IMR-90 (cell line): ENCODE measurements at regions not wholly inside any gene's neighbourhood (a gene's known extent, or its start where the extent isn't known, plus 50 kb on each side); places are given as distances from the start of the nearest gene placed in this dataset.

Experiments used
- ATAC-seq: fragments of 200-7000 bp; cut with Tn5 transposase; 2 replicates; pipeline ENCODE4 v1.9.1; 2020; ENCODE audit warnings: low read depth, mild to moderate bottlenecking, moderate library complexity
- BruUV-seq: library from RNA; stranded (reverse); fragments of 400-500 nt; replicated peaks from 2 replicates; lab custom pipeline; 2021; lab: Mats Ljungman, UMichigan
- CTCF ChIA-PET: fragments of 300-600 bp; formaldehyde crosslinking; extraction: SDS; loops from one replicate; lab custom pipeline; 2021; ENCODE audit warnings: antibody characterized with exemption; lab: Yijun Ruan, JAX
- POLR2A ChIA-PET: fragments of 300-600 bp; sonication (Branson Sonifier 250); formaldehyde crosslinking; loops from one replicate; lab custom pipeline; 2022; ENCODE audit warnings: antibody characterized with exemption; ENCODE audit not compliant: unreplicated experiment; lab: Charles Lee
- DNase-seq: peaks from one replicate; pipeline ENCODE4 v3.0.0; 2013
- H2AFZ ChIP-seq: replicated peaks from 2 replicates; pipeline ENCODE3; 2013; ENCODE audit warnings: low read length, mild to moderate bottlenecking; ENCODE audit not compliant: poor library complexity
- H2AK5ac ChIP-seq: 2 replicates; pipeline ENCODE4 v1.6.1; 2013; ENCODE audit warnings: low read depth, low read length, inconsistent platforms
- H2AK9ac ChIP-seq: replicated peaks from 2 replicates; pipeline ENCODE3; 2013; ENCODE audit warnings: mild to moderate bottlenecking, low read depth, low read length, moderate library complexity; ENCODE audit not compliant: poor library complexity
- H2BK120ac ChIP-seq: 2 replicates; pipeline ENCODE4 v1.6.1; 2013; ENCODE audit warnings: low read depth, low read length, inconsistent platforms
- H2BK15ac ChIP-seq: 3 replicates; pipeline ENCODE4 v1.6.1; 2013; ENCODE audit warnings: low read depth, low read length, inconsistent platforms
- H2BK20ac ChIP-seq: 2 replicates; pipeline ENCODE4 v1.6.1; 2013; ENCODE audit warnings: low read depth, mild to moderate bottlenecking, inconsistent platforms, low read length, moderate library complexity
- H2BK5ac ChIP-seq: 2 replicates; pipeline ENCODE4 v1.6.1; 2013; ENCODE audit warnings: mild to moderate bottlenecking, low read depth, low read length, inconsistent platforms; ENCODE audit not compliant: poor library complexity, severe bottlenecking
- H3K14ac ChIP-seq: replicated peaks from 2 replicates; pipeline ENCODE4 v1.6.1; 2013; ENCODE audit warnings: low read depth, low read length, inconsistent platforms
- H3K18ac ChIP-seq: 2 replicates; pipeline ENCODE4 v1.6.1; 2013; ENCODE audit warnings: low read depth, low read length, control low read depth
- H3K23ac ChIP-seq: 2 replicates; pipeline ENCODE4 v1.6.1; 2013; ENCODE audit warnings: low read depth, low read length, inconsistent platforms
- H3K27ac ChIP-seq: 2 replicates; pipeline ENCODE4 v1.5.1; 2013; ENCODE audit warnings: mild to moderate bottlenecking, control low read depth, low read length; ENCODE audit not compliant: insufficient read depth
- H3K27me3 ChIP-seq: 2 replicates; pipeline ENCODE4 v1.6.1; 2013; ENCODE audit warnings: low read length; ENCODE audit not compliant: control insufficient read depth, insufficient read depth
- H3K36me3 ChIP-seq: 2 replicates; pipeline ENCODE4 v1.6.1; 2013; ENCODE audit warnings: low read length, mixed read lengths; ENCODE audit not compliant: control insufficient read depth, insufficient read depth
- H3K4ac ChIP-seq: 2 replicates; pipeline ENCODE4 v1.6.1; 2013; ENCODE audit warnings: low read depth, low read length, inconsistent platforms
- H3K4me1 ChIP-seq: 2 replicates; pipeline ENCODE4 v1.6.1; 2013; ENCODE audit warnings: low read length, mixed read lengths; ENCODE audit not compliant: control insufficient read depth, insufficient read depth
- H3K4me2 ChIP-seq: 2 replicates; pipeline ENCODE4 v1.6.1; 2013; ENCODE audit warnings: low read depth, mild to moderate bottlenecking, control low read depth, low read length, moderate library complexity
- H3K4me3 ChIP-seq: 2 replicates; pipeline ENCODE4 v1.5.1; 2013; ENCODE audit warnings: low read depth, mild to moderate bottlenecking, control low read depth, low read length, moderate library complexity; ENCODE audit not compliant: insufficient read depth
- H3K56ac ChIP-seq: 2 replicates; pipeline ENCODE4 v1.6.1; 2013; ENCODE audit warnings: low read length, inconsistent platforms; ENCODE audit not compliant: insufficient read depth; ENCODE audit errors: extremely low read depth
- H3K79me1 ChIP-seq, 2 experiments: 2 replicates each; pipeline ENCODE4 v1.6.1; 2013; ENCODE audit warnings: low read length in 2 of 2, inconsistent platforms in 1 of 2, low read depth in 1 of 2
- H3K9ac ChIP-seq: 2 replicates; pipeline ENCODE4 v1.6.1; 2013; ENCODE audit warnings: low read depth, low read length, control low read depth
- H3K9me1 ChIP-seq: 2 replicates; pipeline ENCODE4 v1.6.1; 2013; ENCODE audit warnings: low read length, inconsistent platforms; ENCODE audit not compliant: insufficient read depth
- H3K9me3 ChIP-seq: 2 replicates; pipeline ENCODE4 v1.6.1; 2013; ENCODE audit warnings: low read length; ENCODE audit not compliant: control insufficient read depth, insufficient read depth
- H4K20me1 ChIP-seq: 2 replicates; pipeline ENCODE4 v1.6.1; 2013; ENCODE audit warnings: low read length, inconsistent platforms; ENCODE audit not compliant: insufficient read depth
- H4K5ac ChIP-seq: 2 replicates; pipeline ENCODE4 v1.6.1; 2013; ENCODE audit warnings: mild to moderate bottlenecking, low read depth, low read length, control low read depth
- H4K8ac ChIP-seq, 2 experiments: 2 replicates each; pipeline ENCODE4 v1.6.1; 2013; ENCODE audit warnings: low read depth in 2 of 2, low read length in 2 of 2, control low read depth in 1 of 2, inconsistent platforms in 1 of 2
- H4K91ac ChIP-seq: 2 replicates; pipeline ENCODE4 v1.6.1; 2013; ENCODE audit warnings: low read depth, low read length, inconsistent platforms; ENCODE audit not compliant: insufficient read depth
- POLR2A ChIP-seq: IDR thresholded peaks from 2 replicates; pipeline ENCODE4 v1.6.1; 2012; ENCODE audit warnings: mild to moderate bottlenecking, low read depth, low read length
- RCOR1 ChIP-seq: IDR thresholded peaks from 2 replicates; pipeline ENCODE4 v1.6.1; 2012; ENCODE audit warnings: mild to moderate bottlenecking, low read length, improper control_type of control experiment; ENCODE audit not compliant: insufficient replicate concordance
- WGBS, 2 experiments: methylation state at CpG; one replicate each; pipeline versions ENCODE4 v1.1.5 to v1.1.7; 2013; ENCODE audit warnings: missing lambda C conversion rate in 2 of 2; ENCODE audit not compliant: insufficient read length in 1 of 2; ENCODE audit errors: extremely low coverage in 2 of 2; 5-methylcytosine and 5-hydroxymethylcytosine counted together
- dilution Hi-C: fragments of 300-500 bp; cut with HindIII; formaldehyde crosslinking; loops from one replicate; pipeline ENCODE4 v1.14.3; 2018; ENCODE audit warnings: low sequenced_read_pairs; ENCODE audit not compliant: unreplicated experiment
- in situ Hi-C: fragments of 300-500 bp; cut with MboI; formaldehyde crosslinking; loops from 3 replicates; pipeline ENCODE4 v1.14.3; 2019; ENCODE audit warnings: low sequenced_read_pairs, inconsistent platforms, mixed read lengths
- intact Hi-C: fragments of 100-400 bp; cut with micrococcal nuclease; formaldehyde crosslinking; loops from 2 replicates; pipeline ENCODE4 v1.10.0; 2022

- Histone ChIP-seq H4K8ac (no peak overlapping the region), H2BK5ac (no peak overlapping the region), H3K79me1 (no peaks in the 10 kb centered on the region), H4K5ac (no peak overlapping the region), H4K20me1 (no peaks in the 10 kb centered on the region), H3K27me3 (peaks cover 25% of the 10 kb centered on the region), H2AFZ (no peak overlapping the region), H3K4me1 (no peaks in the 10 kb centered on the region), H3K23ac (no peak overlapping the region), H3K27ac (no peak overlapping the region), H3K4ac (no peak overlapping the region), H2BK120ac (no peak overlapping the region), H3K18ac (no peak overlapping the region), H3K36me3 (no peaks in the 10 kb centered on the region), H3K14ac (no peak overlapping the region), H2AK5ac (no peak overlapping the region), H2AK9ac (no peak overlapping the region), H3K56ac (no peak overlapping the region), H3K4me3 (no peak overlapping the region), H3K9me3 (no peaks in the 10 kb centered on the region), H3K9ac (no peak overlapping the region), H3K9me1 (no peaks in the 10 kb centered on the region), H4K91ac (no peak overlapping the region), H3K4me2 (no peak overlapping the region), H2BK20ac (no peak overlapping the region), H2BK15ac (no peak overlapping the region)
- POLR2A ChIA-PET, result no interaction called here
- intact Hi-C loops, result no loop called here
- dilution Hi-C loops, result no loop called here
- no CpG with 5 or more reads among the region's 7 CpGs for WGBS, 2 experiments
- CTCF ChIA-PET, result no interaction called here
- DNase-seq, result no peak
- ATAC-seq, result no peak
- in situ Hi-C loops, result no loop called here
- TF ChIP-seq POLR2A (no peak), RCOR1 (no peak)
- BruUV-seq, result no TSS peak
Observed at GRCh38 chr2:64379186-64379585, 74.8 kb upstream of the LGALSL start.
